ENCODE measurements at regions not wholly inside any gene's neighbourhood (a gene's known extent, or its start where the extent isn't known, plus 50 kb on each side); places are given as distances from the start of the nearest gene placed in this dataset.

DNA sequence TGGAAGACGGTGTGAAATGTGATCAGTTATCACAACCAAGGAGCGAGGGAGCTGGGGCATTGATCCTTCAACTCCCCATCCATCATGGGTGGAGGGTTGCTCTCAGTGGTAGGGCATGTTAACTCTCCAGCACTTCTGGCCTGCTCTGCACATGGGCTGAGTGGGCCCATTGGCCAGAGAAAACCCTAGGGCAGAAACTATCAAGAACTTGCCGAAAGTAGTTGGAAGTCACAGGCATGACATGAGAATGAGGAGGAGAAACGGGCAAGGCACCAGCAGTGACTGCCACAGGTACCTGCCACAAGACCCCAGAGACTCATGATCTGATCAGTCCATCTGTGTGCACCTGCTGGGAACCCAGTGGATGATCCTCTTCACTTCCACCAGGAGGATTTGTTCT is 50.9 kb upstream of the CXCL14 start:
- TF ChIP-seq, protein P1, sequence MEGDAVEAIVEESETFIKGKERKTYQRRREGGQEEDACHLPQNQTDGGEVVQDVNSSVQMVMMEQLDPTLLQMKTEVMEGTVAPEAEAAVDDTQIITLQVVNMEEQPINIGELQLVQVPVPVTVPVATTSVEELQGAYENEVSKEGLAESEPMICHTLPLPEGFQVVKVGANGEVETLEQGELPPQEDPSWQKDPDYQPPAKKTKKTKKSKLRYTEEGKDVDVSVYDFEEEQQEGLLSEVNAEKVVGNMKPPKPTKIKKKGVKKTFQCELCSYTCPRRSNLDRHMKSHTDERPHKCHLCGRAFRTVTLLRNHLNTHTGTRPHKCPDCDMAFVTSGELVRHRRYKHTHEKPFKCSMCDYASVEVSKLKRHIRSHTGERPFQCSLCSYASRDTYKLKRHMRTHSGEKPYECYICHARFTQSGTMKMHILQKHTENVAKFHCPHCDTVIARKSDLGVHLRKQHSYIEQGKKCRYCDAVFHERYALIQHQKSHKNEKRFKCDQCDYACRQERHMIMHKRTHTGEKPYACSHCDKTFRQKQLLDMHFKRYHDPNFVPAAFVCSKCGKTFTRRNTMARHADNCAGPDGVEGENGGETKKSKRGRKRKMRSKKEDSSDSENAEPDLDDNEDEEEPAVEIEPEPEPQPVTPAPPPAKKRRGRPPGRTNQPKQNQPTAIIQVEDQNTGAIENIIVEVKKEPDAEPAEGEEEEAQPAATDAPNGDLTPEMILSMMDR (IDR thresholded peaks at IDR 0.05; ENCODE audit: low read length), result no peak
- TF ChIP-seq EZH2 (optimal IDR thresholded peaks at IDR 0.05; ENCODE audit: low read depth, low read length), result no peak
